Thyroid gland (tissue), 4 donors: ENCODE measurements at regions not wholly inside any gene's neighbourhood (a gene's known extent, or its start where the extent isn't known, plus 50 kb on each side); places are given as distances from the start of the nearest gene placed in this dataset.

Source experiments
- DNase-seq, 2 donors: peaks; one replicate each; pipeline ENCODE4 v3.0.0-alpha.2; 2019
- H3K27ac ChIP-seq, 3 donors: fragments of 200-600 bp; sonication (generic); 1 replicate in 2 of 3; 2 replicates in 1 of 3; pipeline ENCODE4 v1.5.1; 2016 to 2019; ENCODE audit warnings: mild to moderate bottlenecking in 1 of 3, moderate library complexity in 1 of 3
- H3K27me3 ChIP-seq: fragments of 200-600 bp; sonication (generic); one replicate; pipeline ENCODE4 v1.5.1; 2019
- H3K36me3 ChIP-seq, 2 donors: fragments of 200-600 bp; sonication (generic); one replicate each; pipeline ENCODE4 v1.5.1; 2016 to 2019
- H3K4me1 ChIP-seq, 2 donors: fragments of 200-600 bp; sonication (generic); one replicate each; pipeline ENCODE4 v1.5.1; 2017 to 2019
- H3K4me3 ChIP-seq, 3 donors: fragments of 200-600 bp; sonication (generic); replicated peaks in 1 of 3; 1 replicate in 2 of 3; 2 replicates in 1 of 3; pipeline ENCODE4 v1.5.1; 2016; ENCODE audit warnings: mild to moderate bottlenecking in 1 of 3
- H3K9me3 ChIP-seq: fragments of 200-600 bp; sonication (generic); one replicate; pipeline ENCODE4 v1.5.1; 2017
- POLR2A ChIP-seq, 2 donors: fragments of 450-650 bp; IDR thresholded peaks; one replicate each; pipeline ENCODE4 v1.6.1; 2017; ENCODE audit warnings: antibody characterized with exemption in 2 of 2, mild to moderate bottlenecking in 2 of 2, moderate library complexity in 1 of 2
- WGBS, 2 donors: methylation state at CpG; one replicate each; pipeline ENCODE4 v1.1.5; 2017; 5-methylcytosine and 5-hydroxymethylcytosine counted together
- intact Hi-C: fragments of 100-400 bp; cut with DNase I; formaldehyde crosslinking; loops from one replicate; pipeline ENCODE4 v1.15.1; 2023
- TF ChIP-seq, protein P1 (sequence below), 6 experiments: fragments of 200-600 bp in 3 of 6; fragments of 450-650 bp in 3 of 6; sonication (generic) in 3 of 6; IDR thresholded peaks; one replicate each; pipeline ENCODE4 v1.5.1; 2016 to 2019; ENCODE audit warnings: antibody characterized with exemption in 6 of 6, mild to moderate bottlenecking in 2 of 6, inconsistent platforms in 1 of 6, moderate library complexity in 1 of 6

DNA sequence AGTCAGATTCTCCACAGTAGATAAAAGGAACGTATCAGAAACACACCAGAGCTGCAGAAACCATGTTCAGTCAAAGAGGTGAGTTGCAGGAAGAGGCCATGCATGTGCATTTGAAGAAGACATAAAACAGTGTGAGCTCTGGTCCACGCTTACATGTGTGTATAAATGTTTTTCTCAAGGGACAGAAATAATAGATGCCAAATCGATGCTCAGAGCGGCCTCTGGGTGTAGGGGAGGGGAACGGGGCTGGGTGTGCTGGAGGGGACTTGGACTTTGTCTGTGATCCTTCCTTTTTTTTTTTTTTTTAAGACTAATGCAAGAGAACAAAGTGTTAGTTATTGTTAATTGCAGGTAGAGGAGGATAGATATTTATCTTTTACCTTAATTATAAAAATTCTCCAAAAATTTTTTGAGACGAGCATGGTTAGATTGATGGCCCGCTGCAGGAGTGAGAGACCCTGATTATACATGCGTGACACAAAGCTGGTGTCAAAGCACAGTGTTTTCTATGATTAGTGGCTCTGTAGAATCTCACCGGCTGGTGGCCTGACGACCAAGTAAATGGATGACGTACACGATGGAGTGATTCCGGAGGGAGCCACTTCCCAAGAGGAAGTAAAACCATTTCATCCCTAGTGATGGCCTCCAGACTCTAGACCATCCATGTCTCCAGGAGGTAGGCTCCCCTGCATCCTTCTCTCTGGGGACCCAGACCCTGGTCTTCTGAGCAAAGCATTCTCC, 240.2 kb downstream of the ENGASE start:
- WGBS, 2 donors: 64 to 66% methylated on average over 13 of the region's 13 CpGs
- no peaks in the 10 kb centered on the region for H3K27me3 ChIP-seq
- no peak overlapping the region for H3K4me3 ChIP-seq
- no peak for DNase-seq
- intact Hi-C loops: no loop called here
- H3K27ac ChIP-seq: no peak overlapping the region
- TF ChIP-seq, protein P1, sequence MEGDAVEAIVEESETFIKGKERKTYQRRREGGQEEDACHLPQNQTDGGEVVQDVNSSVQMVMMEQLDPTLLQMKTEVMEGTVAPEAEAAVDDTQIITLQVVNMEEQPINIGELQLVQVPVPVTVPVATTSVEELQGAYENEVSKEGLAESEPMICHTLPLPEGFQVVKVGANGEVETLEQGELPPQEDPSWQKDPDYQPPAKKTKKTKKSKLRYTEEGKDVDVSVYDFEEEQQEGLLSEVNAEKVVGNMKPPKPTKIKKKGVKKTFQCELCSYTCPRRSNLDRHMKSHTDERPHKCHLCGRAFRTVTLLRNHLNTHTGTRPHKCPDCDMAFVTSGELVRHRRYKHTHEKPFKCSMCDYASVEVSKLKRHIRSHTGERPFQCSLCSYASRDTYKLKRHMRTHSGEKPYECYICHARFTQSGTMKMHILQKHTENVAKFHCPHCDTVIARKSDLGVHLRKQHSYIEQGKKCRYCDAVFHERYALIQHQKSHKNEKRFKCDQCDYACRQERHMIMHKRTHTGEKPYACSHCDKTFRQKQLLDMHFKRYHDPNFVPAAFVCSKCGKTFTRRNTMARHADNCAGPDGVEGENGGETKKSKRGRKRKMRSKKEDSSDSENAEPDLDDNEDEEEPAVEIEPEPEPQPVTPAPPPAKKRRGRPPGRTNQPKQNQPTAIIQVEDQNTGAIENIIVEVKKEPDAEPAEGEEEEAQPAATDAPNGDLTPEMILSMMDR (IDR thresholded peaks at IDR 0.05): no peak
- TF ChIP-seq POLR2A (IDR thresholded peaks at IDR 0.05): no peak
- no peaks in the 10 kb centered on the region for H3K9me3 ChIP-seq
- H3K36me3 ChIP-seq: no peaks in the 10 kb centered on the region
- no peaks in the 10 kb centered on the region for H3K4me1 ChIP-seq

DNA sequence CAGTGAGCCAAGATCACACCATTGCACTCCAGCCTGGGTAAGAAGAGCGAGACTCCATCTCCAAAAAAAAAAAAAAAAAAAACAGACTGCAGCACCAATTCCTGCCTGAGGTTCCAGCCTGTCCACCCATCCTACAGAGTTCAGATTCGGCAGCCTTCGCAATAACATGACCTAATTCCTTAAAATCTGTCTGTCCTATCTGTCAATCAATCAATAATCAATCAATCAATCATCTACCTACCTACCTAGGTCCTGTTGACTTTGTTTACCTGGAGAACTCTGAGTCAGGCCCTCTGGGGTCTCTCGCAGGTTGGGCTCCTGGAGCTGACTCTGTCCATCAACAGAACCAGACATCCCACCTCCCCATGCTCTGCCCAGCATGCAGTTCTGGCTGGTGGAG, 236.7 kb downstream of the ENGASE start:
- intact Hi-C loops: no loop called here
- 92 to 97% methylated on average over 4 of the region's 4 CpGs for WGBS, 2 donors
- DNase-seq: no peak
- no peak for TF ChIP-seq POLR2A (IDR thresholded peaks at IDR 0.05)
- TF ChIP-seq, protein P1 (IDR thresholded peaks at IDR 0.05): no peak
- H3K27ac ChIP-seq: no peak overlapping the region
- no peaks in the 10 kb centered on the region for H3K27me3 ChIP-seq
- no peaks in the 10 kb centered on the region for H3K9me3 ChIP-seq
- no peak overlapping the region for H3K4me3 ChIP-seq
- peaks cover 7 to 13% of the 10 kb centered on the region in 2 donors for H3K4me1 ChIP-seq
- H3K36me3 ChIP-seq: no peaks in the 10 kb centered on the region

DNA sequence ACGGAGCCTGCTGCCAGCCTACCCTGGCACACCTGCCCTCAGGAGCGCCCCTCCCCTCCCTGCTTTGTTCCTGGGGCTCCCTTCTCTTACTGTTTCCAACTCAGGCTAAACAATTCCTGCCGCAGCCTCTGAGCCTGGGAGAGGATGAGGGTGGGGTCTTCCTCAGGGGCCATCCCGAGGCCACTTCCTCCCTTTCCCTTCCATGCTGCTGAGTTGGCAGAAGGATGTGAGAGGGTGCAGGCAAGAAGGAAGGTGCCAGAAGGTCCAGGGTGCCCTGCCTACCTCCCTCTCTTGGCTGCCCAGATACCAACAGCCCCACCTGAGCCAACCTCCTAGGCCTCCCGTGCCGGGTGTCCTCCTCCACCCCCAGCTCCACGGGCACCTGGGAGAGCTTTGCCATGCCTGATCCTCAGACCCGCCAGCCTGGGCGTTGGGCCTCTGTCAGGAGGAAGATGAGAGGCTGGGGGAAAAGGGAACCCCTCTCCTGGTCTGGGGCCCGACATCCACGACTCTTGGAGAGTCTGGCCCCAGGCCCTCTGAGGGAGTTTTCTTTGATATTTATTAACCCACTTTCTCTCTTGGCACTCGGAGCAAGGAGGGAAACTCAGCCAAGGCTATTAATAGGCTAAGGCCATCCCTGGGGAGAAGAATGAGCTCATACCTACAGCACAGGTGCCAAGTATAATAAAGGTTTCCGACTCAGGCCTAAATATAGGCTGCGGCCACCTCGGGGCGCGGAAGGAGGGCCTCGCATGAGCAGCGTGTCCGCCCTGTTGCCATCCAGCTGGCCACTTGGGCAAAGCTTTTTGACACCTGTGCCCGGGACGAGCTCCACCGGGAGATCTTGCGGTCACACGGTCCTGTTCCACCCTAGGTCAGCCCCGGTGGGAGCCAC, 232.0 kb downstream of the ENGASE start:
- Histone ChIP-seq H3K4me3 (no peak overlapping the region), H3K27me3 (no peaks in the 10 kb centered on the region), H3K9me3 (no peaks in the 10 kb centered on the region), H3K27ac (peak overlapping the region in 2 of 3 donors; percentile 50 to 80), H3K36me3 (no peaks in the 10 kb centered on the region), H3K4me1 (peaks cover 16 to 24% of the 10 kb centered on the region in 2 donors)
- 45 to 52% methylated on average over 11 to 26 of the region's 26 CpGs for WGBS, 2 donors
- intact Hi-C loops: no loop called here
- peak; percentile 57 to 61 for DNase-seq
- no peak for TF ChIP-seq POLR2A (IDR thresholded peaks at IDR 0.05)
- TF ChIP-seq, protein P1 (IDR thresholded peaks at IDR 0.05): no peak

DNA sequence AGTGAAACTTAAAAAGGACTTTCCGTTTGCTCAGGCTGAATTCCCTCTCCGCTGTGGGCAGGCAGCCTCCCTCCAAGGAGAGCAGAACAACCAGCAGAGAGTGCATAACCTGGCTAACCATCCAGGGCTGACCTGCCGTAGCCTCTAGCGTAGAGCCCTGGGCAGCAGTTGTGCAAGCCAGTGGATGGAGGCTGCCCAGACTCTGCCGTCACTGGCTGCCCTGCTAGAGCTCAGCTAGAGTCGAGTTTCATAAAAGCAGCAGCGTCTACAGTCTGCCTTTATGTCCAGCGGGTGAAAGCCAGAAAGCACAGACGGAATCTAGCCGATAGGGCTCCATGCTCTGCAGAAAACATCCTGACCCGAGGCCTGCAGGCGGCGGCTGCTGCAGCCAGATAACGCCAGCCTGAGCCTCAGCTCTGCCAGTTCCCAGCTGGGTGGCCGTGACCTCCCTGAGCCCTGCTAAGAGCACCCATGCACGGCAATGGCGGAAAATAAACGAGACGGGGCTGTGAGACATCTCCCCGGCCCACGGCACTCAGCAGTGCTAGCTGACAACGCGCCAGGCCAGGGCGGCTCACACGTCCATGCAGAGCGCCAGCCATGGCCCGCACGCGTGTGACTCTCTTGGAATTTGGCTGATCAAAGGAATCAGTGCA, 231.3 kb downstream of the ENGASE start:
- Histone ChIP-seq H3K4me3 (no peak overlapping the region), H3K9me3 (no peaks in the 10 kb centered on the region), H3K36me3 (no peaks in the 10 kb centered on the region), H3K4me1 (peaks cover 16 to 24% of the 10 kb centered on the region in 2 donors), H3K27me3 (no peaks in the 10 kb centered on the region), H3K27ac (peak overlapping the region in 2 of 3 donors; percentile 50 to 80)
- no peak for TF ChIP-seq POLR2A (IDR thresholded peaks at IDR 0.05)
- TF ChIP-seq, protein P1 (IDR thresholded peaks at IDR 0.05): peak in 3 of 6 experiments; percentile 34 to 46 (median 41)
- intact Hi-C loops: no loop called here
- DNase-seq: peak; percentile 95
- 22 to 25% methylated on average over 8 to 27 of the region's 29 CpGs for WGBS, 2 donors
